ENCODE measurements at regions not wholly inside any gene's neighbourhood (a gene's known extent, or its start where the extent isn't known, plus 50 kb on each side); places are given as distances from the start of the nearest gene placed in this dataset.

DNA sequence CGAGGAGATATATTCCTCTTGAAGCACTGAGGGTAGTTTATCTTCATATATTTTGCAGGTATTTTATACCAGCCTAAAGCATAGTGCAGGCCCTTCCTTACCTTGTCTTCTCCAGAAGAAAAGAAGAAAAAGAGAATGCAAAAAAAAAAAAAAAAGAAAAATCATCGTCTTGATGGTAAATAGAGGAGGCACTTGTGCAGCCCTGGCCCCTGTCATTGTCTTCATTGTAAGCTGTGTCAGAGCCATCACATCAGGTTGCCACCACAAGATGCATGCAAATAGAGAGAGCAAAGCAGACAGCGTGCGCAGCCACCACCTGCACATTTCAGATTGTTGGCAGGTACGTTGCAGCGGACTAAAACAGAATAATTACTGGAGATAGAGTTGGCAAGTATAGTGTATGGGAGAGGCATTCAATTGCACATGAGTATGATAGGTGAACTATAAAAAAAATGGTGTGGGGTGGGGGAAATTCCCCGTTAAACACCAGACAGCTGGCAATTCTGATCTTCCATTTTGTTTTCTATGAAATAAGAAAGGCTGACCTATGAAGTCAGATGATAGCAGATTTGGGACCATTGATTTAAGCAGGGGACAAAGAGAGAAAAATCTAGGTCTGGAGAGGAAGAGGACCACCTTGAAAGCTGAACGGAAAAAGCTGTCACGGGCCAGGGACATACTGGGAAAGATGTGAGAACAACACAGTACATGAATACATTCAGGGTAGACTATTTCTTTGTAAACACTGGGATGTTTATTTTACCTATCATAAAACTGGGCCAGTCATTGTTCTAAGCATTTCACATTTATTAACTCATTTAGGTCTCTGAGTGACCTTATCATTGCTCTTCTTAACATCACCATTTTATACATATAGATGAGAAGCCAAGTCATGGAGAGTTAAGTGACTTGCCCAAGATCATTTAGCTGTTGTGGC, 306.3 kb upstream of the SP8 start:
- no peak for DNase-seq (ENCODE audit: low read depth)

DNA sequence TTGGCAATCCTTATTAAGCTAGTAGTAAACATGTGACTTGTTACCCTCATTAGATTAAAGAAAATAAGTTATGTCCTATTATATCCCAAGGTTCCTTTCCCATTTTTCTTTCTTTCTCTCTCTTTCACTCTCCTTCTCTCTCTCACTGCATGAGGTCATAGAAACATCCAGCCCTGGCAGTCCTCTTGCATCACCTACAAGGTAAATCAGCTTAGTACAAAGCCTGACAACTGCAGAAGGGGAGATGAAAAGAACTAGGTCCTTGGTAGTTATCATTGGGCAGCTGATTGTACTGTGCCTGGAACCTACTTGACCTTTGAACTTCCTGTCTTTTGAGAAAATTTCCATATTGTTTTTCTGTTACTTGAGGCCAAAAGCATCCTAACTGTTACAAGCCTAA, 307.9 kb upstream of the SP8 start:
- no peak for DNase-seq (ENCODE audit: low read depth)

DNA sequence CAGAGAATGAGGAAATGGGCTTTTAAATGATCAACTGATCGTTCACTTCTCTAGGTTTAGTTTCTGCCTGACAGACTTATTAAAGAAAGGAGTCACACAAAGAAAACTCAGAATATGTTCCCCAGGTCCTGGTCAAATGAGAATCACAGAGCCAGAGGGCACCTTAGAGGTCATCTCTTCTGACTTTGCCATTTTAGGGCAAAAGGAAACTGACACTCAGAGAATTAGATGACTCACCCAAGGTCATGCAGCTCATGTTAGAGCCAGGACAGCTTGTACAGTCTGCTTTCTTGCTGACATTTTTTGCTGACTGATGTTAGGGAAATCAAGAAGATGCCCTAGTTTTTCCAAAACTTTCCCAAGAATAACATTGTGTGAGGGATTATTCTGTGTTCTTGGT, 312.7 kb upstream of the SP8 start:
- no peak for DNase-seq (ENCODE audit: low read depth)

DNA sequence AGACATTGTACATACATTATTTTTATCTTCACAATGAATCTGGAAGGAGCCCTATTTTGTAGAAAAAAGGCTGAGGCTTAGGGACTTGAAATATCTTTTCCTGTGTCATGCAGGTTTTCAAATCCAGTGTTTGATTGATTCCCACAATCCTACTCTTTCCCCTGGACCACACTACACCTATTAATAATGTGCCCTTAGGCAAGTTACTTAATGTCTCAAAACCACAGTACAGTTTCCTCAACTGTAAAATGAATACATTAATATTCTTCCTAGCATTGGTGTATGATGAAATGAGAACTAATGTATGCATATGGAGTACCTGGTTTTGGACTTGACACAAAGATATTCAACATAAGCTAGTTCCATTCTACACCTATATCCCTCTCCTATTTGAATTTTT, 313.3 kb upstream of the SP8 start:
- no peak for DNase-seq (ENCODE audit: low read depth)

DNA sequence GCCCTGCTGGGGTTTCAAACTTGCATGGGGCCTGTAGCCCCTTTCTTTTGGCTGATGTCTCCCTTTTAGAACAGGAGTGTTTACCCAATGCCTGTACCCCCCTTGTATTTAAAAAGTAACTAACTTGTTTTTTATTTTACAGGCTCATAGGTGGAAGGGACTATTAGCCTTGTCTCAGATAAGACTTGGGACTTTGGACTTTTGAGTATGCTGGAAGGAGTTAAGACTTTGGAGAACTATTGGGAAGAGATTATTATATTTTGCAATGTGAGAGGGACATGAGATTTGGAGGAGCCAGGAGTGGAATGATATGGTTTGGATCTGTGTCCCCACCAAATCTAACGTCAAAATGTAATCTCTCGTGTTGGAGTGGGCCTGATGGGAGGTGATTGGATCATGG, 314.9 kb upstream of the SP8 start:
- DNase-seq (ENCODE audit: low read depth), result no peak

DNA sequence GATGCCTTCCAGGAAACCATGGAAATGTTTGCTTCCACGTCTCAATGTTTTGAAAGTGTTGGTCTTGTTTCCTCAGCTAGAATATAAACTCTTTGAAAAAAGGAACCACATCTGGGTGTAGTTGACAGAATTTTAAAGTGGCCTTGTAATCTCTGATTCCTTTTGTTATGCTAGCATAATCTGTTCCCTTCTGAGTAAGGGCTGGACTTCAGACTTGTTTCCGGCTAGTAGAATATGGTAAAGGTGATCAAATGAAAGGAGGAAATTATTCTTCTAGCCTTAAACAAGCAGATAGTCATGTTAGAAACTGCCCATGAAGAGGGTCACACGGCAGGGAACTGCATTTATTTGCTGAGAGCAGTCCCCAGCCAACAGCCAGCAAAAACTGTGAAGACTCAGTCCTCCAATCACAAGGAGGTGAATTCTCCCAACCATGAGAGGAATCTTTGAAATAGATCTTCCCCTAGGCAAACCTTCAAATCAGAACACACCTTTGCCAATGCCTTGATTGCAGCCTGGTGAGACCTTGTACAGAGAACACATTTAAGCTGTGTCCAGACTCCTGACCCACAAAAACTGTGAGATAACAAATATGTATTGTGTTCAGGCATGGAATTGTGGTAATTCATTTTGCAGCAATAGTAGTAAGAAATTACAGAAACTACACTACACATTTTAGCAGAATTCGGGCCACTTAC, 316.9 kb upstream of the SP8 start:
- DNase-seq (ENCODE audit: low read depth), result no peak

DNA sequence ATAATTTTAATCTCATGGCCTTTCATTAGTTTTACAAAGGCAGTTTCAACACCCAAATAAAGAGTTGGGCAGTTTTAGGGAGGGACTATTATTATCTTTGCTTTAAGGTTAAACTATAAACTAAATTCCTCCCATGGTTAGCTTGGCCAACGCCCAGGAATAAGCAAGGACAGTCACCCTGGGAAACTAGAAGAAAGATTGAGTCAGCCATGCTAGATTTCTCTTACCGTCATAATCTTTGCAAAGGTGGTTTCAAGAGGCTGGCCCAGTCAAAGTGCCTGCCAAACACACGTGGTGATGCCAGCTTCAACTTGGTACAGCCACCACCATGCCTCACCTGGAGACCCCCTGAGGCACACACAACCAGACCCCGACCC, 317.4 kb upstream of the SP8 start:
- no peak for DNase-seq (ENCODE audit: low read depth)

DNA sequence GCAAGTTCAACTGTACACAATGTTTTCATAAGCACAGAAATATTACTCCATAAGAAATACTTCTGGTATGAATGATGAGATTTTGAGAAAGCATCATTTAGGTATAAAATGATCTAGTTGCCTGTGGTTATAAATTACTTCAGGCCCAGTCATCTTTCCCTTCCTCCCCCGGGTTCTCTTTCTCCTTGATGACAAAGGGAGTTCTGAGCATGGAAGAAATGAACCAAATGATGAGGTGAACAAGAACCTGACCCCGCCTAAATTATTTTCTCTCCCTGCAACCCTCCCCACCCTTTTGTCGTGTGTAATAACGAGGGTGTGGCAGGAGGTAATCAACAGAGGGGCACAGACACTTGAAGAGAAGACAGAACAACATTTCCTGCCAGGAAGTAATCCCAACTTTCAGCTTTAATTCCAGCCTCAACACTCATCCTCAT, 319.6 kb upstream of the SP8 start:
- DNase-seq (ENCODE audit: low read depth), result no peak

DNA sequence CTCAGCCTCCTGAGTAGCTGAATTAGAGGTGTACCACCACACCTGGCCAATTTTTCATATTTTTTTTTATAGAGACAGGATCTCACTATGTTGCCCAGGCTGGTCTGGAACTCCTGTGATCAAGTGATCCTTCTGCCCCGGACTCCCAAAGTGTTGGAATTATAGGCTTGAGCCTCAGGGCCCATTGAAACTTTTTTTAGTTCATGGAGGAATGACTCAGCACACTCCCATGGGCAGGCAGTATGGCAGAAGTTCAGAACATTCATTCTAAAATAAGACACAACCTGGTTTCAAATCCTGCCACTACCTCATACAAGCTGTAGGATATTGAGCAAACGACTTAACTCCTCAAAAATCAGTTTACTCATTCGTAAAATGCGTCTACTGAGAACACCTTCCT, 320.4 kb upstream of the SP8 start:
- DNase-seq (ENCODE audit: low read depth), result no peak

DNA sequence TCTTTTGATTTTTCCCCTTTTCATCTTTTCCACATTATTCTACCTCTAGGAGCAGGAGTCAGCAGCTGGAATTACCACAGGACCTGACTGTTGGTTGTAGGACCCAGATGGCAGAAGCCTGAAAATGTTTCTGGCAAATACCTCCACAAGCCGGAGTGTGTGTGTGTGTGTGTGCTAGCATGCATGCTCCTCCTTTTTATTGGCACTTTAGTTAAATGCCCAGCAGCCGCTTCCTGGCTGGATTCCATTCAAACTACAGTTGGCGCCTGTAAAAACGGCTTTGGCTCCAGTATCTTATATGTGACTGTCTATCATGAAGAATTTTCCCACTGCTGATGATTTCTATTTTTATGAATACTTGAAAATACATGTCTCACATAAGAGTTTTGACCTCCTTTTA, 319.7 kb upstream of the SP4 start:
- no peak for DNase-seq (ENCODE audit: low read depth)

DNA sequence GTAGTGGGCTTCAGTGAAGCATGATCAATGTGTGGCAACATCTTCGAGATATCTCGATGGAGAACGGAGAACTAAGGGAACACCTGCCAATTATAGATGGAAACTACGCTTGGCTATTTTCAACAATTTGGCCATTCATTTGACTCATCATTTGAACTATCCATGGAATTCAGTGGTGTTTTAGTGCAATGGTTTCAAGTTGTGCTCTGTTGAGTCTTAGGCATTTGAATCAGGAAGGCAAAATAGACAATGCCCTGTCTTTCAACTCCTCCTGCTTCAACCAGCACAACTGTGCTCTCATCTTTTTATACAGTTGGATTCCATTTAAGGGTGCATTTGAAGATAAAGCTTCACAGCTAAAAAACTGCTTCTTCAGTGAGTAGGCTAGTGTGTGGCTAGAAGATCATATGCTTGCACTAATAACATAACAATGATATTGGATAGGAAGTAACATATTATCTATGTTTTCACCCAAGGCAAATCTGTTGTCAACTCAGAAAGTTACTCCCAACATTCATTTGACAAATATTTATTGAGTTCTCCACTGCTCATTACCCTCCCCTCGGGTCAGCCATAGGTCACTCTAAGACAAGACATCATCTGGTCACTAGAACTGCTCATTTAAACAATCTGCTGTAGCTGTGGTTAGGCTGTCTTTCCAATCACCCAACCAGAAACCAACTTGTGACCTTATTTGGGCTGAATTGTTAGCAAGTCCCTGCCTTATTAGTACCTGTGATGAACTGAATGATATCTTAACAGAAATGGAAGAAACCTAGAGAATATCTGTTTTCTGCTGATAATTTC, 314.1 kb upstream of the SP4 start:
- no peak for DNase-seq (ENCODE audit: low read depth)

DNA sequence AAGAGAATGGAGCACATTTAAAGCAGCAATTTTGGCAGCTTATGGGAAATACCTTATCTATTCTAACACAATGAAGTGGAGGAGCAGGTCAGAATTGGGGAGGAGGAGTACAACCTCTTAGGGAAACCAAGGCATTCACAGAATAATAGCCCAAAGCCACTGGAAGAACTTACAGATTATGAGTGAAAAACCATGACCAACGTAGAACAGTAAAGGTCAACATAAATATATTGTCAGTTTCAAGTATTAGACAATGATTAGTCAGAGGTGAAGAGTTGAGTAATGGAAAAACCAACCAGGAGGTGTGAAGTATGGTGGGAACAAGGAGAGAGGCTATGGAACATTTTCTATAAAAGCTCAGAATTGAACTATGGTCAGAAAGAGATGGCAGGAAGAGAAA, 304.3 kb upstream of the SP4 start:
- DNase-seq (ENCODE audit: low read depth), result no peak

DNA sequence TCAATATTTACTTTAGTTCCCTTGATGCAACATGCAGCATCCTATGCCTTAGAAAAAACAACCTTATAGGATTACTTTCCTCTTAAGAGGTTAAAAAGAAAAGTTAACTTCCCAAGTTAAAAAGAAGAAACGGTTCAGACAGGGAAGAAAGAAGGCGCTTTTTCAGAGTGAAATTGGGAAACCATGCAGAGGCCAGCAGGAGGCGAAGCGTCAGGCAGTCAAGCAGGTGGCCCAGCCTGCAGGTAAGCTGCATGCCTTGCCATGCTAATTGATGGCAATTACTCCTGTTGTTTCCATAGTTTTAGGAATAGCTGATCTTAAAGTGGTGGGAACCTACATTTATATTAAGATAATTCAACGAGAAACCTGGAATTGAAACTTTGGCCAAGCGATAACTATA, 302.6 kb upstream of the SP4 start:
- no peak for DNase-seq (ENCODE audit: low read depth)

DNA sequence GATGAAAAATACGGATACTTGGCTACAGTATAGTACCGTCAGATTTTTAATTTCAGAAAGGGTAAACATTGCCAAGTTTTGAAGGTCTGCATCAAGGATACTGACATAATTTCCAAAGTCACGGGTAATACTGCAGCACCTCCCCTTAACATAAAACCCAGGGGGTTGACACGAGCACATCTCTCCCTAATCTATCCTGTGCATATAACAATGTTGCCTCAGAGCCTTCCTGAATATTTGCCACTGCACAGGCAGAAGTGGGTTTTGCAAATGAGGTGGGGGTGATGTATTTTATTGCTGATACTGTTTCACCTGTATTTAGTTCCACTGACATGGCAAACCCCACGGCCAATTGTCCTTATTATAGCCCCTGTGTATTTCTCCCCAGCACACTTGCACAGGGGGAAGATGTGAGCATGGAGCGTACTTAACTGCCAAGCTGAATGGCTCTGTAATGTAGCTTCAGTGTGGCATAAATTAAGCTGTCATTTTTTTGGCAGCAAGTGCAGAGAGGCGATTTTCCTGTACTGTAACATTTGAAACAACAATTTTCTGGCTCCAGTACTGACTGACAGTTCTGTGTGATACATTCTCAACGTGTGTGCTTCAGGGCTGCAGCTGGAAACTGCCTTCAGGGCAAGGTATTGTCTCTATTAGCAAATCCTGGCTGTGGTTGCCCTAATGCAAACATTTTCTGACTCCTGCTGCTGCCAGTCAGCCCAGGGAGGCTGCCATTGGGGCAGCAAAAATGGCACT, 299.6 kb upstream of the SP4 start:
- DNase-seq (ENCODE audit: low read depth), result no peak

DNA sequence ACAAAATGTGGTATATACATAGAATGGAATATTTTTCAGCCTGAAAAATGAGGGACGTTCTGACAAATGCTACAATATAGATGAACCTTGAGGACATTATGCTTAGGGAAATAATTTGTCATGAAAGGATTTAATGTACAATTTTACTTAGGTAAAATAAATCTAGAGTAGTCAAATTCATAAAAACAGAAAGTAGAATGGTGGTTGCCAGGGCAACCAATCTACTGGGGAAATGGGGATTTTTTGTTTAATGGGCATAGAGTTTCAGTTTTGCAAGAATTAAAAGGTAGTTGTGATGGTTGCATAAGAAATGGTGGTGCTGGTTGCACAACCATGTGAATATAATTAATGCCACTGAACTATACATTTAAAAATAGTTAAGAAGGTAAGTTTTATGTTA, 296.0 kb upstream of the SP4 start:
- no peak for DNase-seq (ENCODE audit: low read depth)

DNA sequence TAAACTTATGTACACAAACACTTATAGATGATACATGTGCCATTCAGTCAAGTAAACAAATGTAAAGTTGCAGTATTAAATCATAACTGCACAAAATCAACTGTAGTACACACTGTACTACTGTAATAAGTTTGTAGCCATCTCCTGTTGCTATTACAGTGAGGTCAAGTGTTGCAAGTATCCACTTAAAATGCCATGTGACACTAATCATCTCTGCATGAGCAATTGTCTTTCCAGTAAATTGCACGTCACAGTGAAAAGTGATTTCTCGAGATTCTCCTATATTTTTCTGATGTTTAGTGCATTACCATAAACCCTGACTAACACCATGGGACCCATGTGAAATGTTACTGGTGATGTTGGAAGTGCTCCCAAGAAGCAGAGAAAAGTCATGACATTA, 293.3 kb upstream of the SP4 start:
- no peak for DNase-seq (ENCODE audit: low read depth)

DNA sequence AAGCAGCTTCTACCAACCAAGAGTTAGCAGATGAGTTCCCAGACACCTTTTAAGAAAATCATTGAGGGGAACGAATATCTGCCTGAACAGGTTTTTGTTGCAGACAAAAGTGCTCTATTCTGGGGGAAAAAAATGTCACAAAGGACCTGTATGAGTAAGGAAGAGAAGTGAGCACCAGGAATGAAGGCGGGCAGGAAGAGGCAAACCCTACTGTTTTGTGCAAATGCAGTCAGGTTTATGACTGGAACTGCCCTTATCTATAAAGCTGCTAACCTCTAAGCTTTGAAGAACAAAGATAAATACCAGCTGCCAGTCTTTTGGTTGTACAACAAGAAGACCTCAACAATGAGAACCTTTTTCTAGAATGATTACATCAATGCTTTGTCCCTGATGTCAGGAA, 292.4 kb upstream of the SP4 start:
- no peak for DNase-seq (ENCODE audit: low read depth)

DNA sequence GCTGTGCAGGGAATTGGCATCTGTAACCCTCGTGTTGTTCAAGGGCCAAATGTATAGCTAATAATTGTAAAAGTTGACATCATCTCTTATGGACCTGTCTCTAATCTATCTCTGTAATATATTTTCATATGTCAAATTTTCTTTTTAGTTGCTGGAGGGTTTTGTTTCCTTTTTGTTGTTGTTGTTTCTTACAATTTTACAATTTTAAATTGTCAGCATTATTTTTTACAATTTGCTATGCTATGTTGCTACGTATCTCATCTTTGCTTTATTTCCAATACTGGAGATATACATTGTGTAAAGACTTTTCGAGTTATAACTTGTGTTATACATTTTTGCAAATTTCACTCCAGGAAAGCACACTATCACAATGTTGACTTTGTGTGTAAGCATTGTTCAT, 290.2 kb upstream of the SP4 start:
- no peak for DNase-seq (ENCODE audit: low read depth)

DNA sequence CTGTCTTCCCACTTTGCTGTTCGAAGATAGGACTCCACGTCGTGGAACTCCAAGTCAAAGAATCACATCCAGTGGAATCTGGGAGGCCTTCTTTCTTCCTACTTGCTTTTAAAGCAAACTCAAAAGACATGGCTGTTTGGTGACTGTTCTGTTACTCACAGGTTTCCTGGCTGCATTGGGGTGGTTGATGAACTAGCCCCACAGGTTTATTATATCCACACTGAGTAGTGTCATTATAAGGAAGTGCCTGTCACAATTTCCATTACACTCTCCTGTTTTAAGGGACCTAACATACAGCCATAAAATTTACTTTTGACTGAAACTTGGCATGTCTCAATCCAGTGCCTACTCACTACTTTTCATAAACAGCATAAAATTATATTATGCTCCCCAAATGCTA, 287.3 kb upstream of the SP4 start:
- no peak for DNase-seq (ENCODE audit: low read depth)

DNA sequence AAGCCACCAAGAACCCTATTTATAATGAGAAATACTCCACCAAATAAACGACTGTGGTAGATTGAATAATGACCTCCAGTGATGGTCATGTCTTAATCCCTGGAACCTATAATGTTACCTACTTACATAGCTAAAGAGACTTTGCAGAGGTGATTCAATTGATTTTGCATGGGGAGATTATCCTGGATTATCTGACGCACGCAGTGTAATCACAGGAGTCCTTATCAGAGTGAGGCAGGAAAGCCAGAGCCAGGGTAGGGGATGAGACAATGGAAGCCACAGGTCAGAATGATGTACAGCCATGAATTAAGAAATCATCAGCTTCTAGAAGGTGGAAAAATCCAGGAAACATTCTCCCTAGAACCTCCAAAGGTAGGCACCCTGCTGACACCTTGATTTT, 286.4 kb upstream of the SP4 start:
- no peak for DNase-seq (ENCODE audit: low read depth)

DNA sequence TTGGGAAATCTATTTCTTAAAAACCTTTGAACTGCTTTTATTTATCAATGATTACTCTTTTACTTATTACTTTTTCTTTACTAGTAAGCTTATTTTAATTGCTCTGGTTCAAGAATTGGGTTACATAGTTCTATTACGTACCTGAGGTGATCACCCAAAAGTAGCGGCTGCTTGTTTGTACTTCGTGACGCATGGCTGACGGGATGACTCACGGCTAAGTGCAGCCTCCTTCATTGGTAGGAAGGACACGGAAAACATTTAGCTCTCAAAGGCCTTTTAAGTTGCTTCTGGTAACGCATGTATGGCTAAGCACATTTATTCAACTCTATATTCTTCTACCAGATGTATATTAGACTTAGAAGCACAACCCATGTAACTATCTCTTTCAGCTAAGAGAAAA, 285.8 kb upstream of the SP4 start:
- DNase-seq (ENCODE audit: low read depth), result no peak

All from activated T-cell treated with anti-CD3 and anti-CD28 coated beads for 1 hour (primary cell).